ENCODE measurements at regions not wholly inside any gene's neighbourhood (a gene's known extent, or its start where the extent isn't known, plus 50 kb on each side); places are given as distances from the start of the nearest gene placed in this dataset.

- intact Hi-C loops (cut with DNase I): loop anchor here (5.0 kb wide), 2 partner anchors 594 to 894 kb away; no protein-coding TSS in a partner anchor
- Histone ChIP-seq H3K27ac (ENCODE audit: low read depth in 1 of 2, low read length in 2 of 2) (no peak overlapping the region), H3K9me3 (ENCODE audit: control insufficient read depth, low read length) (no peaks in the 10 kb centered on the region), H3K4me1 (ENCODE audit: control insufficient read depth in 1 of 2, insufficient read depth in 2 of 2, low read length in 2 of 2) (no peaks in the 10 kb centered on the region), H3K27me3 (ENCODE audit: control insufficient read depth in 1 of 2, insufficient read depth in 2 of 2, low read length in 1 of 2) (no peaks in the 10 kb centered on the region), H3K4me3 (ENCODE audit: low read length in 2 of 2) (no peak overlapping the region), H3K36me3 (ENCODE audit: control insufficient read depth in 1 of 2, insufficient read depth in 2 of 2, low read length in 1 of 2) (no peaks in the 10 kb centered on the region)
- no peak for ATAC-seq (ENCODE audit: low FRiP score)
- 38 to 42% methylated on average over 1 of the region's 1 CpG for WGBS, 2 donors
- DNase-seq: no peak
Observed at GRCh38 chr4:85153221-85153620, 186.7 kb upstream of the WDFY3 start.

GRCh38 chr4:85154591-85154990, 188.1 kb upstream of the WDFY3 start:
- no peak for DNase-seq
- H3K27me3 ChIP-seq (ENCODE audit: control insufficient read depth in 1 of 2, insufficient read depth in 2 of 2, low read length in 1 of 2): no peaks in the 10 kb centered on the region
- WGBS, 2 donors: 72 to 84% methylated on average over 1 of the region's 1 CpG
- H3K4me1 ChIP-seq (ENCODE audit: control insufficient read depth in 1 of 2, insufficient read depth in 2 of 2, low read length in 2 of 2): no peaks in the 10 kb centered on the region
- H3K9me3 ChIP-seq (ENCODE audit: control insufficient read depth, low read length): no peaks in the 10 kb centered on the region
- no peaks in the 10 kb centered on the region for H3K36me3 ChIP-seq (ENCODE audit: control insufficient read depth in 1 of 2, insufficient read depth in 2 of 2, low read length in 1 of 2)
- no peak overlapping the region for H3K4me3 ChIP-seq (ENCODE audit: low read length in 2 of 2)
- intact Hi-C loops (cut with DNase I): loop anchor here (5.0 kb wide), 2 partner anchors 593 to 893 kb away; no protein-coding TSS in a partner anchor
- no peak for ATAC-seq (ENCODE audit: low FRiP score)
- no peak overlapping the region for H3K27ac ChIP-seq (ENCODE audit: low read depth in 1 of 2, low read length in 2 of 2)

- Histone ChIP-seq H3K4me1 (ENCODE audit: control insufficient read depth in 1 of 2, insufficient read depth in 2 of 2, low read length in 2 of 2) (no peaks in the 10 kb centered on the region), H3K9me3 (ENCODE audit: control insufficient read depth, low read length) (no peaks in the 10 kb centered on the region), H3K36me3 (ENCODE audit: control insufficient read depth in 1 of 2, insufficient read depth in 2 of 2, low read length in 1 of 2) (no peaks in the 10 kb centered on the region), H3K27me3 (ENCODE audit: control insufficient read depth in 1 of 2, insufficient read depth in 2 of 2, low read length in 1 of 2) (no peaks in the 10 kb centered on the region), H3K4me3 (ENCODE audit: low read length in 2 of 2) (no peak overlapping the region), H3K27ac (ENCODE audit: low read depth in 1 of 2, low read length in 2 of 2) (no peak overlapping the region)
- intact Hi-C loops (cut with DNase I): no loop called here
- DNase-seq: no peak
- 81 to 82% methylated on average over 2 of the region's 2 CpGs for WGBS, 2 donors
- no peak for ATAC-seq (ENCODE audit: low FRiP score)
Observed at GRCh38 chr4:85165808-85166207, 199.3 kb upstream of the WDFY3 start.

GRCh38 chr4:85166318-85166717, 199.8 kb upstream of the WDFY3 start:
- ATAC-seq (ENCODE audit: low FRiP score): no peak
- intact Hi-C loops (cut with DNase I): no loop called here
- Histone ChIP-seq H3K4me1 (ENCODE audit: control insufficient read depth in 1 of 2, insufficient read depth in 2 of 2, low read length in 2 of 2) (no peaks in the 10 kb centered on the region), H3K27me3 (ENCODE audit: control insufficient read depth in 1 of 2, insufficient read depth in 2 of 2, low read length in 1 of 2) (no peaks in the 10 kb centered on the region), H3K4me3 (ENCODE audit: low read length in 2 of 2) (no peak overlapping the region), H3K36me3 (ENCODE audit: control insufficient read depth in 1 of 2, insufficient read depth in 2 of 2, low read length in 1 of 2) (no peaks in the 10 kb centered on the region), H3K9me3 (ENCODE audit: control insufficient read depth, low read length) (no peaks in the 10 kb centered on the region), H3K27ac (ENCODE audit: low read depth in 1 of 2, low read length in 2 of 2) (no peak overlapping the region)
- WGBS, 2 donors: 40 to 46% methylated on average over 3 of the region's 3 CpGs
- DNase-seq: no peak

- Histone ChIP-seq H3K27ac (ENCODE audit: low read depth in 1 of 2, low read length in 2 of 2) (no peak overlapping the region), H3K4me3 (ENCODE audit: low read length in 2 of 2) (no peak overlapping the region), H3K36me3 (ENCODE audit: control insufficient read depth in 1 of 2, insufficient read depth in 2 of 2, low read length in 1 of 2) (no peaks in the 10 kb centered on the region), H3K4me1 (ENCODE audit: control insufficient read depth in 1 of 2, insufficient read depth in 2 of 2, low read length in 2 of 2) (no peaks in the 10 kb centered on the region), H3K27me3 (ENCODE audit: control insufficient read depth in 1 of 2, insufficient read depth in 2 of 2, low read length in 1 of 2) (no peaks in the 10 kb centered on the region), H3K9me3 (ENCODE audit: control insufficient read depth, low read length) (no peaks in the 10 kb centered on the region)
- intact Hi-C loops (cut with DNase I): no loop called here
- DNase-seq (no peak), ATAC-seq (ENCODE audit: low FRiP score) (no peak)
Observed at GRCh38 chr4:85168234-85168834, 201.8 kb upstream of the WDFY3 start.

- H3K27ac ChIP-seq (ENCODE audit: low read depth in 1 of 2, low read length in 2 of 2): no peak overlapping the region
- no peaks in the 10 kb centered on the region for H3K27me3 ChIP-seq (ENCODE audit: control insufficient read depth in 1 of 2, insufficient read depth in 2 of 2, low read length in 1 of 2)
- no peaks in the 10 kb centered on the region for H3K36me3 ChIP-seq (ENCODE audit: control insufficient read depth in 1 of 2, insufficient read depth in 2 of 2, low read length in 1 of 2)
- DNase-seq (no peak), ATAC-seq (ENCODE audit: low FRiP score) (no peak)
- no peak overlapping the region for H3K4me3 ChIP-seq (ENCODE audit: low read length in 2 of 2)
- no peaks in the 10 kb centered on the region for H3K9me3 ChIP-seq (ENCODE audit: control insufficient read depth, low read length)
- intact Hi-C loops (cut with DNase I): no loop called here
- H3K4me1 ChIP-seq (ENCODE audit: control insufficient read depth in 1 of 2, insufficient read depth in 2 of 2, low read length in 2 of 2): no peaks in the 10 kb centered on the region
Observed at GRCh38 chr4:85170241-85170640, 203.8 kb upstream of the WDFY3 start.

- no peaks in the 10 kb centered on the region for H3K27me3 ChIP-seq (ENCODE audit: control insufficient read depth in 1 of 2, insufficient read depth in 2 of 2, low read length in 1 of 2)
- ATAC-seq (ENCODE audit: low FRiP score): no peak
- DNase-seq: no peak
- H3K36me3 ChIP-seq (ENCODE audit: control insufficient read depth in 1 of 2, insufficient read depth in 2 of 2, low read length in 1 of 2): no peaks in the 10 kb centered on the region
- no peak overlapping the region for H3K27ac ChIP-seq (ENCODE audit: low read depth in 1 of 2, low read length in 2 of 2)
- no peaks in the 10 kb centered on the region for H3K4me1 ChIP-seq (ENCODE audit: control insufficient read depth in 1 of 2, insufficient read depth in 2 of 2, low read length in 2 of 2)
- WGBS, 2 donors: 47 to 54% methylated on average over 1 of the region's 1 CpG
- intact Hi-C loops (cut with DNase I): no loop called here
- H3K9me3 ChIP-seq (ENCODE audit: control insufficient read depth, low read length): no peaks in the 10 kb centered on the region
- no peak overlapping the region for H3K4me3 ChIP-seq (ENCODE audit: low read length in 2 of 2)
Observed at GRCh38 chr4:85175190-85175589, 208.7 kb upstream of the WDFY3 start.

GRCh38 chr4:85177092-85177491, 210.6 kb upstream of the WDFY3 start:
- H3K4me1 ChIP-seq (ENCODE audit: control insufficient read depth in 1 of 2, insufficient read depth in 2 of 2, low read length in 2 of 2): no peaks in the 10 kb centered on the region
- no peaks in the 10 kb centered on the region for H3K27me3 ChIP-seq (ENCODE audit: control insufficient read depth in 1 of 2, insufficient read depth in 2 of 2, low read length in 1 of 2)
- no peak overlapping the region for H3K4me3 ChIP-seq (ENCODE audit: low read length in 2 of 2)
- H3K36me3 ChIP-seq (ENCODE audit: control insufficient read depth in 1 of 2, insufficient read depth in 2 of 2, low read length in 1 of 2): no peaks in the 10 kb centered on the region
- H3K9me3 ChIP-seq (ENCODE audit: control insufficient read depth, low read length): no peaks in the 10 kb centered on the region
- DNase-seq (no peak), ATAC-seq (ENCODE audit: low FRiP score) (no peak)
- intact Hi-C loops (cut with DNase I): no loop called here
- no peak overlapping the region for H3K27ac ChIP-seq (ENCODE audit: low read depth in 1 of 2, low read length in 2 of 2)

- ATAC-seq (ENCODE audit: low FRiP score) (no peak), DNase-seq (no peak)
- Histone ChIP-seq H3K4me1 (ENCODE audit: control insufficient read depth in 1 of 2, insufficient read depth in 2 of 2, low read length in 2 of 2) (no peaks in the 10 kb centered on the region), H3K9me3 (ENCODE audit: control insufficient read depth, low read length) (no peaks in the 10 kb centered on the region), H3K27ac (ENCODE audit: low read depth in 1 of 2, low read length in 2 of 2) (no peak overlapping the region), H3K4me3 (ENCODE audit: low read length in 2 of 2) (no peak overlapping the region), H3K27me3 (ENCODE audit: control insufficient read depth in 1 of 2, insufficient read depth in 2 of 2, low read length in 1 of 2) (no peaks in the 10 kb centered on the region), H3K36me3 (ENCODE audit: control insufficient read depth in 1 of 2, insufficient read depth in 2 of 2, low read length in 1 of 2) (no peaks in the 10 kb centered on the region)
- intact Hi-C loops (cut with DNase I): no loop called here
Observed at GRCh38 chr4:85177679-85178078, 211.2 kb upstream of the WDFY3 start.
